Cardiac fibroblast (primary cell): ENCODE measurements at regions not wholly inside any gene's neighbourhood (a gene's known extent, or its start where the extent isn't known, plus 50 kb on each side); places are given as distances from the start of the nearest gene placed in this dataset.

Experiments
- DNase-seq, 2 donors: peaks; one replicate each; pipeline versions ENCODE4 v3.0.0 to v3.0.0-alpha.2; 2010; ENCODE audit warnings: low read depth in 2 of 2
- H3K4me3 ChIP-seq, 2 donors: replicated peaks in 1 of 2; 1 replicate in 1 of 2; 2 replicates in 1 of 2; pipeline ENCODE4 v1.5.1; 2011; ENCODE audit warnings: low read depth in 2 of 2, low read length in 2 of 2, mild to moderate bottlenecking in 2 of 2, moderate library complexity in 1 of 2
- CTCF ChIP-seq: IDR thresholded peaks from one replicate; pipeline ENCODE4 v1.5.1; 2011; ENCODE audit warnings: low read depth, mild to moderate bottlenecking, low read length, inconsistent platforms

GRCh38 chr10:34911661-34912205 lies 96.6 kb upstream of the PARD3 start:
- no peak for DNase-seq
- H3K4me3 ChIP-seq, result no peak overlapping the region
- no peak for TF ChIP-seq CTCF

DNA sequence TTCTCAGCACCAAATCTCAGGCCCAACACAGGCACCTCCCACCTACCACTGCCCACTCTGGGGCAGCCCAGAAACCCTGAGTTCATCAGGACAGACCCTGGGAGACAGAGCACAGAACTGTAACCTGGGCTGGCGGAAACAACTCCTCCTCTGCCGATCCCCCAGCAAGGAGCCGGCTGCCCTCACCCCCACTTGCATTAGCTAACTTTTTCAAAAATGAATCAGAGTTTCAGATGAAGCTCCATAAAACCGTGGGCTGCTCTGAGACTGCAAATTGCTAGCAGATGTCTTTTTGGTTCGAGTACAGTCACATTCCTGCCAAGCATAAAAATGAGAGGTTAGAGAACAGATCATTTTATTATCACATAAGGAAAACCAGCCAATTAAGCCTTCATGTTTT lies 93.4 kb upstream of the PARD3 start:
- DNase-seq, result peak; percentile 47 to 52
- TF ChIP-seq CTCF, result no peak

GRCh38 chr10:34907743-34908430 lies 92.8 kb upstream of the PARD3 start:
- no peak for DNase-seq
- TF ChIP-seq CTCF, result no peak
- H3K4me3 ChIP-seq, result no peak overlapping the region

More for the DNA sequence above, 93.4 kb upstream of the PARD3 start:
- H3K4me3 ChIP-seq, result no peak overlapping the region

DNA sequence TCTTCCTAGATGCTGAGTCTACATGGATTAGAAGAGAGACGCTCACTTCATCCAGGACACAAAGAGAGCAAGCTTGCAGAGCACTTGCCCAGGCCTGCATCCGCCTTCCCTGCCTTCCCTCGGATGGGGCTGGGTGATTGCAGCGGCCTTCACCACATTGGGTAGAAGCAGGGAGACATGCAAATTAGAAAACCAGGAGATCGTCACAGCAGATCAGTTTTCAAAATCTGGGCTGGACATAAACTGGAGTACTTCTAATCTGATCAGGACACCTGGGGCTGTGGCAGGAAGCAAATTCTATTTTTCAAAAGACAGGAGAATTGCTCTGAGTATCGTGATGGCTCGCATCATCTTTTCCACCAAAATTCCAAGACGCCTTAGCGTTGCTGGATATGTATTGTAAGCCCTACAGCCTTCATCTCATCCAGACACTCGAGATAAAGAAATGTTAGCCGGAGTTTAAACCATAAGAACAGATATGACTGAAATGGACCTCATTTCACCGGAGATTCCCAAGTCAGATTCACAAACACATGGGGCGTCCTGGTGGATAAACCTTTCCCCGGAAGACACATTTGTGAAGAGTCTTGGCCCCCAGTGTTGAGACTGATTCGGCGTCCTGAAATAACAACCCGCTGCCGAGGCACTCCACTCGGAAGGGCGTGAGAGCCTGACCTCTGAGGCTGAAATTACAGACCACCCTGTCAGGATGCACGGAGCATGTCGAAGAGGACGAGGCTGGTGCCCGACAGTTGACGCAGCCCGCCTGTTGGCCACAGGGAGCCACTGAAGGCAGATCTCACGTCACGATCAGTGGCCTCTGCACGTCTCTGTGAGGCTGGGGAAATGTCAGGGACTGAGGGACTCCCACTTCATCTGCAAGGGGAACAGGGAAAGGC lies 91.2 kb upstream of the PARD3 start:
- DNase-seq, result peak in 1 of 2 donors; percentile 18
- no peak for TF ChIP-seq CTCF
- no peak overlapping the region for H3K4me3 ChIP-seq

GRCh38 chr10:34905200-34905927 lies 90.3 kb upstream of the PARD3 start:
- no peak overlapping the region for H3K4me3 ChIP-seq
- no peak for TF ChIP-seq CTCF
- no peak for DNase-seq

DNA sequence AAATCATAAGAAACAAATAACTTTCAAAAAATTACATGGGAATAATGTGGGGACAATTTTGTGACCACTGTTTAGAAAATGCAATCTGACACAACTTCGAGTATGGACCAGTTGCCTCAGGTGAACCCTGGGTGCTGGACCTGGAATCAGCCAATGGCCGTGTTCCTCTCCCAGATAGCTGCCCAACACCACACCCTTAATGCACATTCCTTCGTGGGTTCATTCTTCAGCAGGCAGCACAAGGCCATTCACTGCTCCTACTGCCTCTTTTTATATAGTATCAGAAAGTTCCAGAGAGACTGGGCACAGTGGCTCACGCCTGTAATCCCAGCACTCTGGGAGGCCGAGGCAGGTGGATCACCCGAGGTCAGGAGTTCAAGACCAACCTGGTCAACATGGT lies 89.1 kb upstream of the PARD3 start:
- TF ChIP-seq CTCF, result no peak
- H3K4me3 ChIP-seq, result no peak overlapping the region
- no peak for DNase-seq
